Testis (tissue), 2 donors: ENCODE measurements at regions not wholly inside any gene's neighbourhood (a gene's known extent, or its start where the extent isn't known, plus 50 kb on each side); places are given as distances from the start of the nearest gene placed in this dataset.

Experiments
- DNase-seq: peaks from one replicate; pipeline ENCODE4 v3.0.0-alpha.2; 2019
- H3K27ac ChIP-seq, 2 donors: fragments of 200-600 bp; sonication (generic); one replicate each; pipeline ENCODE4 v1.5.1; 2019
- H3K27me3 ChIP-seq: fragments of 200-600 bp; sonication (generic); one replicate; pipeline ENCODE4 v1.5.1; 2019
- H3K36me3 ChIP-seq: fragments of 200-600 bp; sonication (generic); one replicate; pipeline ENCODE4 v1.5.1; 2017; ENCODE audit warnings: low read depth; ENCODE audit errors: missing control alignments
- H3K4me1 ChIP-seq: fragments of 200-600 bp; sonication (generic); one replicate; pipeline ENCODE4 v1.5.1; 2019
- H3K4me3 ChIP-seq, 2 donors: fragments of 200-600 bp; sonication (generic); one replicate each; pipeline ENCODE4 v1.5.1; 2017 to 2019
- H3K9me3 ChIP-seq: fragments of 200-600 bp; sonication (generic); one replicate; pipeline ENCODE4 v1.5.1; 2017
- POLR2A ChIP-seq: fragments of 450-650 bp; IDR thresholded peaks from one replicate; pipeline ENCODE4 v1.6.1; 2017; ENCODE audit warnings: antibody characterized with exemption, mild to moderate bottlenecking, moderate library complexity
- WGBS, 2 donors: methylation state at CpG; one replicate each; pipeline ENCODE4 v1.1.5; 2018; 5-methylcytosine and 5-hydroxymethylcytosine counted together
- intact Hi-C: fragments of 100-400 bp; cut with DNase I; formaldehyde crosslinking; loops from one replicate; pipeline ENCODE4 v1.15.1; 2023; ENCODE audit warnings: low total_unique reads
- TF ChIP-seq, protein P1 (sequence below), 3 experiments: fragments of 450-650 bp in 2 of 3; fragments of 200-600 bp in 1 of 3; sonication (generic) in 1 of 3; IDR thresholded peaks; one replicate each; pipeline ENCODE4 v1.5.1; 2016 to 2019; ENCODE audit warnings: antibody characterized with exemption in 3 of 3, mild to moderate bottlenecking in 2 of 3, moderate library complexity in 1 of 3

DNA sequence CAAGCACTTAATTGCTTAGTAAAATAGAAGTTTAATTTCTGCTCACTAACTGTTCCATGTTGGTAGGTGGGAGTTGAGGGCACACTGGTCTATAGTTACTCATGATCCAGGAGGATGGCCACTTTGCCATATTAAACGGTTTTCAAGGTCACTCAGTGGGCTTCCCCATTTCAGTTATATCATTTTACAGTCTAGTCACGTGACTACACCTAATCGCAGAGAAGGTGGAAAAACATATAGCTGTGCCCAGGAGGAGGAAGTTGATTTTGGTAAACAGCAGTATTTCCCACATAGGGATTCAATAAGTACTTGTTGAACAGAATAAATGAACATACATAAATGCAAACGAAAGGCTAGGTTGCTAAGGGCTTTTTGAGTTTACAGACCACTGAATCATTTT, 541.1 kb upstream of the CAMK1G start:
- TF ChIP-seq, protein P1, sequence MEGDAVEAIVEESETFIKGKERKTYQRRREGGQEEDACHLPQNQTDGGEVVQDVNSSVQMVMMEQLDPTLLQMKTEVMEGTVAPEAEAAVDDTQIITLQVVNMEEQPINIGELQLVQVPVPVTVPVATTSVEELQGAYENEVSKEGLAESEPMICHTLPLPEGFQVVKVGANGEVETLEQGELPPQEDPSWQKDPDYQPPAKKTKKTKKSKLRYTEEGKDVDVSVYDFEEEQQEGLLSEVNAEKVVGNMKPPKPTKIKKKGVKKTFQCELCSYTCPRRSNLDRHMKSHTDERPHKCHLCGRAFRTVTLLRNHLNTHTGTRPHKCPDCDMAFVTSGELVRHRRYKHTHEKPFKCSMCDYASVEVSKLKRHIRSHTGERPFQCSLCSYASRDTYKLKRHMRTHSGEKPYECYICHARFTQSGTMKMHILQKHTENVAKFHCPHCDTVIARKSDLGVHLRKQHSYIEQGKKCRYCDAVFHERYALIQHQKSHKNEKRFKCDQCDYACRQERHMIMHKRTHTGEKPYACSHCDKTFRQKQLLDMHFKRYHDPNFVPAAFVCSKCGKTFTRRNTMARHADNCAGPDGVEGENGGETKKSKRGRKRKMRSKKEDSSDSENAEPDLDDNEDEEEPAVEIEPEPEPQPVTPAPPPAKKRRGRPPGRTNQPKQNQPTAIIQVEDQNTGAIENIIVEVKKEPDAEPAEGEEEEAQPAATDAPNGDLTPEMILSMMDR (IDR thresholded peaks at IDR 0.05): no peak
- no peak for TF ChIP-seq POLR2A

GRCh38 chr1:209045331-209046057, 538.0 kb upstream of the CAMK1G start:
- Histone ChIP-seq H3K4me1 (no peaks in the 10 kb centered on the region), H3K36me3 (no peaks in the 10 kb centered on the region), H3K9me3 (no peaks in the 10 kb centered on the region), H3K4me3 (no peak overlapping the region), H3K27ac (no peak overlapping the region), H3K27me3 (no peaks in the 10 kb centered on the region)
- DNase-seq: no peak
- intact Hi-C loops: no loop called here
- TF ChIP-seq, protein P1 (IDR thresholded peaks at IDR 0.05): no peak
- TF ChIP-seq POLR2A: no peak
- 84 to 94% methylated on average over 4 of the region's 4 CpGs for WGBS, 2 donors

More for the DNA sequence above, 541.1 kb upstream of the CAMK1G start:
- Histone ChIP-seq H3K9me3 (no peaks in the 10 kb centered on the region), H3K4me3 (no peak overlapping the region), H3K36me3 (no peaks in the 10 kb centered on the region), H3K27me3 (no peaks in the 10 kb centered on the region), H3K4me1 (no peaks in the 10 kb centered on the region), H3K27ac (no peak overlapping the region)
- WGBS, 2 donors: 68 to 69% methylated on average over 4 of the region's 4 CpGs
- intact Hi-C loops: no loop called here
- no peak for DNase-seq

GRCh38 chr1:209046058-209046417, 537.5 kb upstream of the CAMK1G start:
- TF ChIP-seq, protein P1 (IDR thresholded peaks at IDR 0.05): no peak
- TF ChIP-seq POLR2A: no peak
- no peaks in the 10 kb centered on the region for H3K36me3 ChIP-seq
- intact Hi-C loops: no loop called here
- no peaks in the 10 kb centered on the region for H3K9me3 ChIP-seq
- no peaks in the 10 kb centered on the region for H3K4me1 ChIP-seq
- 75 to 94% methylated on average over 1 of the region's 1 CpG for WGBS, 2 donors
- H3K27me3 ChIP-seq: no peaks in the 10 kb centered on the region
- DNase-seq: no peak
- no peak overlapping the region for H3K27ac ChIP-seq
- no peak overlapping the region for H3K4me3 ChIP-seq

GRCh38 chr1:209046935-209047334, 536.6 kb upstream of the CAMK1G start:
- no peak overlapping the region for H3K27ac ChIP-seq
- WGBS, 2 donors: 83 to 90% methylated on average over 4 of the region's 4 CpGs
- intact Hi-C loops: no loop called here
- H3K4me3 ChIP-seq: no peak overlapping the region
- no peak for TF ChIP-seq POLR2A
- TF ChIP-seq, protein P1 (IDR thresholded peaks at IDR 0.05): no peak
- no peaks in the 10 kb centered on the region for H3K27me3 ChIP-seq
- no peaks in the 10 kb centered on the region for H3K9me3 ChIP-seq
- H3K36me3 ChIP-seq: no peaks in the 10 kb centered on the region
- no peaks in the 10 kb centered on the region for H3K4me1 ChIP-seq
- DNase-seq: no peak
